NCI-H1092 treated with DMSO at 0.1 percent for 48 hours (cell line): ENCODE measurements at regions not wholly inside any gene's neighbourhood (a gene's known extent, or its start where the extent isn't known, plus 50 kb on each side); places are given as distances from the start of the nearest gene placed in this dataset.
"Not testable (repeated sequence)": the region's sequence is repeated elsewhere in the genome, so short reads cannot be mapped to it uniquely, and the experiment has no call there.

ENCODE experiments used
- DNase-seq: peaks from one replicate; lab custom pipeline; 2025; lab: John Stamatoyannopoulos, UW

DNA sequence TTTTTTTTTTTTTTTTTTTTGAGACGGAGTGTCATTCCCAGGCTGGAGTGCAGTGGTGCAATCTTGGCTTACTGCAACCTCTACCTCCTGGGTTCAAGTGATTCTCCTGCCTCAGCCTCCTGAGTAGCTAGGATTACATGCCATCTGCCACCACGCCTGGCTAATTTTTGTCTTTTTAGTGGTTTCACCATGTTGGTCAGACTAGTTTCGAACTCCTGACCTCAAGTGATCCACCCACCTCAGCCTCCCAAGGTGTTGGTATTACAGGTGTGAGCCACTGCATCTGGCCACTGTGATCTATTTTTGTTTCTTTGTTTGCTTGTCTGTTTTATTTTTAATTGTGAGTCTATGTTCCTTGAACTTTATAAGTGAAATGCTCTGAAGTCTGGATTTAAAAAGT, 646.8 kb upstream of the RGS18 start:
- DNase-seq: not testable (repeated sequence)

GRCh38 chr1:191517826-191518225, 640.4 kb upstream of the RGS18 start:
- DNase-seq: no peak

GRCh38 chr1:191519519-191519918, 638.7 kb upstream of the RGS18 start:
- no peak for DNase-seq

GRCh38 chr1:191520345-191520744, 637.9 kb upstream of the RGS18 start:
- DNase-seq: no peak

DNA sequence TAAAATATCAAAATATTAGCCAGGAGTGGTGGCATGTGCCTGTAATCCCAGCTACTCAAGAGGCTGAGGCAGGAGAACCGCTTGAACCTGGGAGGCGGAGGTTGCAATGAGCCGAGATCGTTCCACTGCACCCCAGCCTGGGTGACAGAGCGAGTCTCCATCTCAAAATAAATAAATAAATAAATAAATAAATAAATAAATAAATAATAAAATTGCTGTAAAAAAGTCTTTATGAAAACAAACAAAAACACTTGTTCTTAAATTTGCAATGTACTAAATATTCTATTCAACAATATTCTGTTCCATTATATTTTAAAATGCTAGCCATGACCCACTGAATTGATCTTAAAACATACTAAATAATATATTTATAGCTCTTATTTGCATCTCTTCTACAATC, 632.3 kb upstream of the RGS18 start:
- DNase-seq: not testable (repeated sequence)

DNA sequence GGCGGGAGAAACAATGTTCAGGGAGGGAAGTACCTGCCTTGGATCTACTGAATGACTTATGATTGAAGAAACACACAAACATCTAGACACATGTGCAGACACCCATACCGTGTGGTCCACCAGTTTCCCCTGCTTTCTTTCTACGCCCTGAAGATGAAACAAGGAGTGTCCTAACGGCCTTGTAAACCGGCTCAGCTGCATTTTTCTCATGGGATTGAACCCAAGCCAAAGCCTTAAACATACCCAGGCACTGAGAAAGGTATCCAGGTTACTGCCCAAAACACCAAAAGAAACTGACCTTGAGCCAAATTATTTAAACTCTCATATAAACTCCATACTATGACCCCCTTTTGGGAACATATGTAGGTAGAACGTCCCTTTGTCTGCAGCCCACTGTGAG, 630.0 kb upstream of the RGS18 start:
- DNase-seq: no peak

- no peak for DNase-seq
Measured at GRCh38 chr1:191530928-191531327, 627.3 kb upstream of the RGS18 start.

GRCh38 chr1:191533254-191533653, 625.0 kb upstream of the RGS18 start:
- no peak for DNase-seq

GRCh38 chr1:191536791-191537429, 621.4 kb upstream of the RGS18 start:
- no peak for DNase-seq

- DNase-seq: no peak
Measured at GRCh38 chr1:191541758-191542157, 616.5 kb upstream of the RGS18 start.

DNA sequence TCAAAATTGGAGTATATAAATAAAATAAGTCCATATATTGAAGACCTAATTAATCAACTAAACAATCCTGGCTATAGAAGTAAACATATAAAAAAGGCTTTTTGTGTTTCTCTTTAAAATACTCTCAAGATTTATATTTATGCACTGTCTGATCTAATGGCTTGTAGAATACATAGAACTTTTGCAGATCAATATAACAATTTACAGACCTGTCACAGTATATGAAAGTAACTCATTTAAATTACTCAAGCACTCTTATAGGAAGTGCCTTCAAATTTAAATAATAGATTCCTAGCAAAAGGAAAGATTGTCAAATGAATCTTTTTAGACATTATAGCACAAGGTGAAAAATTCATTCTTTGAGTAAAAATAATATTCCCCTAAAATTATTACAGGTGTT, 615.8 kb upstream of the RGS18 start:
- DNase-seq: no peak

DNA sequence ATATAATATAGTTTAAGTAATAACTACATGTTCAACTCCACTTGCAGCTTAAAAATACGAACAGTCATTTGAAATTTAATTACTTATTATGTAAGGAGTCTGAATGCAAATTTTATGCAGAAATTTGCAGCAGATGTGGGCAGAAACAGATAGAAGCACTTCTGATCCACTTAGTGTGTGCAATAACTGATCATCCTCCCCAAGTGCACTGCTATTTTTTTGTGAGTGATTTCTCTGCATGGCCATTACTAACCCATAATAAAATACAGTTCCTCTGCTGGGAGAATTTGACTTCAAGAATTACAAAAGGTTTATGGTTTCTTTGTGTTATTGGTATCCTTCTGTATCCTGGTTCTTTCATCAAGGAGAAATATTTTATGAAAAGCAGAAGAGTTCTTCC, 611.5 kb upstream of the RGS18 start:
- DNase-seq: no peak

DNA sequence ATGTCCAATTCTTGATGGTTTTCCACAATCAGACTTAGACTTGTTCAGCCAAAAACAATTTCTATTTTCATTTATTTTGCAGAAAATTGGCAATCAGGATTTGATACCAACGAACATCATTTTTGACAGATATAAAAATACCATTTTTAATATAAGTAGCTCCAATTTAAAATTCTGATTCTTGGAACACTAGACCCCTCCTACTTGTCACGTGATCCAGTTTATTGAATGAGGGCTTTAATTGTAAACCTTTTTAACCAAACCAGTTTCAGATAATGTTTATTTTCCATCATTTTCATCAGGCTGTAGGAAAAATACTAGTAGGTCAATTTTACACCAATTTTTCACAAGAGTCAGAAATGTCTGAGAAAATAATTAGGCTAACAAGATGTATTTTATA, 607.2 kb upstream of the RGS18 start:
- DNase-seq: no peak

- DNase-seq: no peak
Measured at GRCh38 chr1:191558379-191558778, 599.9 kb upstream of the RGS18 start.

GRCh38 chr1:191561276-191561675, 597.0 kb upstream of the RGS18 start:
- no peak for DNase-seq

GRCh38 chr1:191564275-191564674, 594.0 kb upstream of the RGS18 start:
- DNase-seq: no peak

DNA sequence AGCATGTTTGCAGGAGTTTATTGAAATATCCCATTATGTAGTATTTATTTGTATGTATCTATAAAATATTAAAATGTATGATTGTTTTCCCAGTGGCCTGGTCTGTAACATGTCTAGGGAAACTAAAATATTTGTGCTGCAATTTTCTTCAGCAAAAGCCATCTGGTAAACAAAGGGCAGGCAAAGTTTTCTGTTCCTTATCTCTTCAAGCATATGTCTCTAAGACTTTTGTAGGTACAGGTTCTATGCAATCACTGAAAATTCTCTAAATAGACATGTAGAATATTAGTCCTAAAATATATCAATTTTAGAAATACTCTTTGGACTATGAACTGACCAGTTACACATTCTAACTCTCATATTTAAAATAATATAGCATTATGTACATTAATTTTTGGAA, 585.8 kb upstream of the RGS18 start:
- DNase-seq: no peak

- DNase-seq: no peak
Measured at GRCh38 chr1:191575180-191575579, 583.1 kb upstream of the RGS18 start.

DNA sequence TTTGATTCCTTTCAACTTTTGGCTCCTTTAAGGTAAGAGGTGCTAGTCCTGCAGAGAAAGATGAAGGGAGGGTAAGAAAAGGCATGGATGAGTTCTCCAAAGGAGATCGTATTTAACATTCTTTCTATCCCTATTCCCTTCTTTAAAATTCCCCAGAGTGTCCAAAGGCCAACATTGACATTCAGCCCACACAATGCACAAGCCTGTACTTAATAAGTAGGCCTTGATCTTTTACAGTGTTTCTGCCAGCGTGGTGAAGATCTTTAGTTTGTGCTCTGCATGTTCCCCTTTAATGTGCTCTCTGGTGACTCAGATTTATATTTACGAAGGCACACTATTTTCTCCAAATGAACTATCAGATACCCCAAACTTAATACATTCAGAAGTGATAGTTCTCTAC, 582.5 kb upstream of the RGS18 start:
- no peak for DNase-seq

- no peak for DNase-seq
Measured at GRCh38 chr1:191577213-191577612, 581.0 kb upstream of the RGS18 start.

GRCh38 chr1:191578281-191578680, 580.0 kb upstream of the RGS18 start:
- DNase-seq: no peak

GRCh38 chr1:191579019-191579418, 579.2 kb upstream of the RGS18 start:
- DNase-seq: no peak

GRCh38 chr1:191582169-191582568, 576.1 kb upstream of the RGS18 start:
- no peak for DNase-seq

DNA sequence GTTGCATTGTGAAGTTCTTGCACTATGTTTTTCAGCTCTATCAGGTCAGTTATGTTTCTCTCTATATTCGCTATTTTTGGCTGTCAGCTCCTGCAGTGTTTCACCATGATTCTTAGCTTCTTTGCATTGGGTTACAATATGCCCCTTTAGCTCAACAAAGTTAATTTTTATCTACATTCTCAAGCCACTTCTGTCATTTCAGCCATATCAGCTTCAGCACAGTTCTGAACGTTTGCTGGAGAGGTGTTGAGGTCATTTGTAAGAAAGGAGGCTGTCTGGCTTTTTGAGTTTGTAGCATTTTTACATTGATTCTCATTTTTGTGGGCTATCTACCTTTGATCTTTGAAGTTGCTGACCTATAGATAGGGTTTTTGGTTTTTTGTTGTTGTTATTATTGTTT, 573.2 kb upstream of the RGS18 start:
- DNase-seq: no peak

DNA sequence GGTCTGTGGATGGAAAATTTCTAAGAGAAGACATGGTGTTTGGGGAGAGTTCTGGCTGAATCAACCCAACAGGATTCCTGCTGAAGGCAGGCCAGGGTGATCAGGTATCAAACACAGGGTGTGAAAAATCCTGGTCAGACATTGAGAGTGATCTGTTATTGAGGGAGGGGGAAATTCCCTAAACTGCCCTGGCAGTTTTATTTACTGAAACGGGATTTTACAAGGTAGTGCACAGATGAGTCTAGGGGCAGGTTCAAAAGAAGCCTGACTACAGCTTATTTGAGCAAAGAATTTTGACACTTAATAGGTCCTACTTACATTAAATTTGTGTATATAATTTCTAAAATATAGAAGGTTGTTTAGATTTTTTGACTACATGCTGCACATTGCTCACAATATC, 569.4 kb upstream of the RGS18 start:
- DNase-seq: no peak
